Mononuclear cell (primary cell): ENCODE measurements at regions not wholly inside any gene's neighbourhood (a gene's known extent, or its start where the extent isn't known, plus 50 kb on each side); places are given as distances from the start of the nearest gene placed in this dataset.
"Not testable (repeated sequence)": the region's sequence is repeated elsewhere in the genome, so short reads cannot be mapped to it uniquely, and the experiment has no call there.

Source experiments
- H3K27me3 ChIP-seq: 2 replicates; pipeline ENCODE4 v1.6.0; 2011; ENCODE audit warnings: low read length, control low read depth; ENCODE audit not compliant: insufficient read depth
- H3K4me1 ChIP-seq: 2 replicates; pipeline ENCODE4 v1.5.1; 2011; ENCODE audit warnings: mild to moderate bottlenecking, low read length, control low read depth; ENCODE audit not compliant: insufficient read depth
- H3K4me3 ChIP-seq: 2 replicates; pipeline ENCODE4 v1.5.1; 2011; ENCODE audit warnings: mild to moderate bottlenecking, low read length, moderate library complexity
- H3K9me3 ChIP-seq: 2 replicates; pipeline ENCODE4 v1.5.1; 2011; ENCODE audit warnings: low read depth, mild to moderate bottlenecking, control low read depth, low read length

DNA sequence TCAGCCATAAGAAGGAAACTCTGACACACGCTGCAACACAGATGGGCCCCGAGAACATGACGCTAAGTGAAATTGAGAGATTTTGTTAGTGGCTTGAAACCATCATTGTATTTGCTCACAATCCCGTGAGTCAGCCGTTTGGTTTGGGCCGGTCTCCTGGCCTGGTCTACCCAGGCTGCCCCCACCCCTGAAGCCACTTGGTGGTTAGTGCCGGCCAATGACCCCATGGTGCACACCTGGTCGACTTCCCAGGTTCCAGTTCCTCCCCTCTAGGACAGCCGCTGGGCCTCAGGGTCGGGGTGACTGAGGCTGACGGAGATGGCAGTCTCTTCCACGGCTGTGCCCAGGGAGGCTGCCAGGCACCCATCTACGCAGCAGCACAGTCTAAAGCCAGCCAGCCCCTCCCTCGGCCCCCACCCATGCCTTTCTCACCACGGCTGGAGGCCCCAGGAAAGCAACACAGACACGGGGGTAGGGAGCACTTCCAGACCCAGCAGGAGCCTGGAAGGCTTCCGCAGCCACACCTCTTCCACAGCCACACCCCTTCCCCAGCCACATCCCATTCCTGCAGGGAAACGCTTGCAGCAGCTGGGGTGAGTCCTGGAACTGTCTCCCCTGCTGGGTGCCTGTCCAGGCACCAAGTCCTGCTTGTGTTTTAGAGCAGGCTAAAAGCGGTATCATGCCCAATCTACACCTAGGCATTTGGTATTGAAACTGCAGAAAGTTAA lies 5413.2 kb upstream of the TPTE start:
- not testable (repeated sequence) for H3K4me1 ChIP-seq, H3K27me3 ChIP-seq, H3K9me3 ChIP-seq, H3K4me3 ChIP-seq

DNA sequence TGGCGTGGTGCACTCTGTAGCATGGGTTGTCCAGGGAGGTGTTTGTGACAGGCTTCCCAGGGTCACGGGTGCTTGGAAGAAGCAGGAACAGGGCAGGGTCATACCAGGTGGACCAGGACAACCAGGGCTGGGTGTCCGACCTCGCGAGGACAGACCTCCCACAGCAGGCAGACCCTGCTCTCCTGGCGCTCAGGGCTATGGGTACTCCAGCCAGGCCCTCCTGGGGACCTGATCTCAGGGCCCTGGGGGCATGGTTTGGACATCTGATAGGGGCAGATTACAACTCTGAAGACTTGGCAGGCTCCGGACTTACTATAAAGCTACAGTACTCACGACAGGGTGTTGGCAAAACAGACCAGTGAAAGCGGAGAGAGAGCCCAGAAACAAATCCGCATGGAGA lies 5410.2 kb upstream of the TPTE start:
- H3K27me3 ChIP-seq, H3K9me3 ChIP-seq, H3K4me3 ChIP-seq, H3K4me1 ChIP-seq: not testable (repeated sequence)

DNA sequence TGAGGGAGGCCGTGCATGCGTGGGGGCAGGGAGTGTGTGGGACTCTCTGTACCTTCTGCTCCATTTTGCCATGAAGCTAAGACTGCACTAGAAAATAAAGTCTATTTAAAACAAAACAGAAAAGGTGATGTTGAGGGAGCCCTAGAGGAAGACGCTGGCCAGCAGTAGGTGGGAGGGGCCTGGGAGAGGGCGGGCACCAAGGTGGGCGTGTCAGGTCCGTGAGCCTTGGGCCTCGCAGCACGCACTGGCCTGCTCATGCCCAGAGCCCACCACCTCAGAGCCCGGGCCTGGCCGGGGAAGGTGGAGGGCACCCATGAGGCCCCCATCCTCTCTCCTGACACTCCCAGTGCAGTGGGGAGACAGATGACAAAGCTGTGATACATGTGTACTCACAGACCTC lies 5408.3 kb upstream of the TPTE start:
- H3K27me3 ChIP-seq, H3K4me1 ChIP-seq, H3K9me3 ChIP-seq, H3K4me3 ChIP-seq: not testable (repeated sequence)

DNA sequence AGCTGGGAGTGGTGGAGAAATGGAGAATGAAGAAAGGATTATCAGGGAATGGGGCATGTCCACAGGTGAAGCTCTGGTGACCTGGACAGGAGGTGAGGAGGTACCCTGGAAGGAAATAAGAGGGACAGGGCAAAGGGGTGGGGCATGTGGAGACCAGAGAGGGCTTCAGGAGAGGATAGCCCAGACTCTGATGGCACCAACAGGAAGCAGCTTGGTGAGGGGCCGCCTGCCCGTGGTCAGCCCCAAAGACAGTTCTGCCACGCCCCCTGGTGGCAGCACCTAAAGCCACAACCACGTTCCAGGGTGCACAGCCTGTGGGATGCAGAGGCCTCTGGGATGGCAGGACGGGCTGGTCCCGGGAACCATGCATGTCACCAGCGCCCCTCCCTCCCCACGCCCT lies 5406.9 kb upstream of the TPTE start:
- not testable (repeated sequence) for H3K4me3 ChIP-seq, H3K27me3 ChIP-seq, H3K4me1 ChIP-seq, H3K9me3 ChIP-seq

DNA sequence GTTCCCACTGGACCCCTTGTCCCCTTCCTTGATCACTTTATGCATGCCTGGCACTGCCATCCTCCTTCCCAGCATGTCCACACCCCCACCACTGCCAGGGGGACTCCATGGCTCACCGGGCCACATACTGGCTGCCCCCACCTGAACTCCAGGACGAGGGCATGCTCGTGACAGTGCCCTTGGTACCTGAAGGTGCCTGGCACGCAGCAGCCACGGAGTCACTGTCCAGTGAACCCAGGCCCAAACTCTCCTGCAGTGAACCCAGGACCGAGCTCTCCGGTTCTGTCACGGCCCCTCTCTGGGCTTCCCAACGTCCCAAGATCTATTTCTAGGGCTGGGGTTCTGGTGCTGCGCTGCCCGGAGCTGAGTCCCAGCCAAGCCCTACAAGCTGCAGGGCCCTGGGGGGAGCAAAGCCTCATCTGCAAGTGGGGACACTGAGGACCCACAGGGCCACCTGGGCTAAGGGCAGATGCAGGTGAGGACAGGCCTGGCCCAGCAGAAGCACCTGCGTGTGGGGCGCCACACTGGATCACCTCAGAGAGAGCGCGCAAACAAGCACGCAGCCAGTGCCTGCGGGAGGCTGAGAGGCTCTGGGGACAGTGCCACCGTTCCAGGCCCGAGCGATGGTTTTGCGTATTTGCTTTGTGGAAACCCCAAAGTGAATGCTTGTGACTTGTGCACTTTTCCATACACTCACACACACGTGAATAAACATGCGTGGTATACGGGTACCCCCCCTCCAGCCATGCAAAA lies 5406.3 kb upstream of the TPTE start:
- H3K4me3 ChIP-seq, H3K9me3 ChIP-seq, H3K27me3 ChIP-seq, H3K4me1 ChIP-seq: not testable (repeated sequence)

DNA sequence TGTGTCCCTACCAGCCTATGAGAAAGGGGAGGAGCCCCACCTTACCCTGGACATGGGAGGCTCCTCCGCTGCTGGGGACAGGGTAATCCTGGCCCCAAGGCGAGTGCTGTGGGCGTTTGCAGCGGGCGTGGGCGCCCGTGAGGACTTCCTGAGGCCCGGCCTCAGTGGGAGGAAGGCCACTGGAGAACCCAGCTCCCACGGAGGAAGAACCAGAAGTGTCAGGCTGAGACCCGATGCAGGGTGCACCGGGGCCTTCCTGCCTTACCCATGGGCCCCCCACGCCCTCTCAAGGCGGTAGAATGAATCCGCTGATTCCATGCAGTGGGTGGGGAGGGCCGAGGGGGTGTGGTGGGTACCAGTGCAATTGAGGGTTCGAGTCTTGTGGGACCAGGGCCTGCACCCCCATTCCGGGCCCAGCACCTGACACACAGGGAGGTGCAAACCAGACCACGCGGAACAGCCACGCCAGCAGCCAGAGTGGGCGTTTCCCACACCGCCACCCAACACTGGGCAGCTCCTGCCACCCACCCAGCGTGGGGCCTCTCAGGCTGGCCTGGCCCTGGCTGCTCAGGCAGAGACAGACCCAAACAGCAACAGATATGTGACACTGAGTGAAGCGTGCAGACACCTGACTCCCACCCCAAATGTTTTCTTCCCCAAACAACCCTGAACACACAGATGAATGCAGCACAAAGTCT lies 5405.6 kb upstream of the TPTE start:
- H3K4me3 ChIP-seq, H3K27me3 ChIP-seq, H3K4me1 ChIP-seq, H3K9me3 ChIP-seq: not testable (repeated sequence)

DNA sequence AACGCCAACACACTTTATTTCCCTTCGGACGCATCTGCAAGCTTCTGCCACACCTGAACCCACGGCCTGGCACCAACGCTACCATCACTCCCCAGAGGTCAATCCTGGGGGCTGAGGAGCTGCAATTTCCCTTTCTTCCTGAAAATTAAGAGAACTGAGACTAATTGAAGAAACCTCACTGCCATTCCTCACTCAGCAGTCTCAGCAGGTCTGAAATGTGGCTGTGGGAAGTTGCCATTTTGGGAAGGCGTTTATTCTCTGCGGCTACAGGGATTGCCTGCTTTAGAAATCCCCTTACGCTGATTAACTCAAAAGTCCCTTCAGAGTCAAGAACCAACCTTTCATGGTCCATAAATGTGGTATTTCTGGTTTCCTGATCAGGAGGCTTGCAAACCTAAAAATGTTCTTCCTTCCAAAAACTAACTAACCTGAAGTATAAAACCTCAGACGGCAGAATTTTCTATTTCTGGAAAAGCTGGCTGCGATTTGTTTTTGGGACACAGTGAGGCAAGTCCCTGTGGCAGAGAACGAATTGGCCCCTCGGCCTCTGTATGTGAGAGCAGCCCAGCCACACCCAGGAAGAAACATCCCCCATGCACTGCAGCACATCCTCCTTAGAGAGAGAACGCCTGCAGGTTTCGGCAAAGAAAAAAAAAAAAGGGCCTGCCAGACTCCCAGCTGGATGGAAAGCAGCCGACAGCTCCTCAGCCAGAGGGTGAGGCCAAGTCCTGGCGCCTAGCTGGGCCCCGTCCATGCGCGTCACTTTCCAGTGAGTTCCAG lies 5404.8 kb upstream of the TPTE start:
- not testable (repeated sequence) for H3K4me1 ChIP-seq, H3K9me3 ChIP-seq, H3K27me3 ChIP-seq, H3K4me3 ChIP-seq

DNA sequence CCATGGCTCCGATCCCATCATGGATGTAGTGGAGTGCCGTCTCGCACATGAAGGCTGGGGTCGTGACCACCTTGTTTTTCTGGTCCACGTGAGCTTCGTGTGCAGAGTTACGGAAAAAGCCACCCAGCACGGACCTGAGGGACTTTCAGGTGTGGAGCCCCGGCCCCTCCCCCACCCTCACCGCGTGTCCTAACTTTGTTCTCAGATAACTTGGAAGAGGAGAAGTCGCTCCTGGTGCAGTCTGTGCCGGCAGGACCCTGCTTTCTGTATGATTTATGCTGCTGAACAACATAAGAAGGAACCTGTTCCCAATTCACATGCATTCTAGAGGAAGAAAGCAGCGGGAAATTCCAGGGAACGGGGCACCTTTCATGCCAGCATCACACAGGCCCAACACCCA lies 5404.2 kb upstream of the TPTE start:
- not testable (repeated sequence) for H3K4me1 ChIP-seq, H3K4me3 ChIP-seq, H3K9me3 ChIP-seq, H3K27me3 ChIP-seq

DNA sequence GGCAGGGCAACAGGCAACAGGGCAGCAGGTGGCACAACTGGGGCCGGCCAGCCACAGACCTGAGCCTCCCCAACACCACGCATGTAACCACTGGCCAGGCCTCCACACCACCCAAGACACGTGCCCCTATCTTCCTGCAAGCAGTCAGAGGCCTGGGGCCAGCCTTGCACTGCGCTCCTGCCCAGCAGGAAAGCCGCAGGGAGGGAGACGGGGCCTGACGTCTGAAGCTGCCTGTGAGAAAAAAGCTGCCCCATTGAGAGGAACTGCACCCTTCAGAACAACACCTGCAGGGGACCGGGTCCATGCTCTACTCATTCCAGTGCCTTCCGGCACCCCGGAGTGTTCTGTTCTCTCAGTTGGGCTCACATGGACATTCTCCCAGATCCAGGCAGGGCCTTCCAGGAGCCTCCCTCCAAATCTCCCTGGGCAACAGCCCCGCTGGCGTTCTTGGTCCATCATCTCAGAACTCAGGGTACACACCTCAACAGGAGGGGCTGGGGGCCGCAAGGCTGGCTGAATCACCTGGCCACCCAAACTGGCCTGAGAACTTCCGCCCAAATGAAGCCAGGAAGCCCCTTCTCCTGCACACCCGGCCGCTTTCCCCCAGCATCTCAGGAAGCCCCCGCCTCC lies 5403.6 kb upstream of the TPTE start:
- not testable (repeated sequence) for H3K9me3 ChIP-seq, H3K4me1 ChIP-seq, H3K4me3 ChIP-seq, H3K27me3 ChIP-seq

DNA sequence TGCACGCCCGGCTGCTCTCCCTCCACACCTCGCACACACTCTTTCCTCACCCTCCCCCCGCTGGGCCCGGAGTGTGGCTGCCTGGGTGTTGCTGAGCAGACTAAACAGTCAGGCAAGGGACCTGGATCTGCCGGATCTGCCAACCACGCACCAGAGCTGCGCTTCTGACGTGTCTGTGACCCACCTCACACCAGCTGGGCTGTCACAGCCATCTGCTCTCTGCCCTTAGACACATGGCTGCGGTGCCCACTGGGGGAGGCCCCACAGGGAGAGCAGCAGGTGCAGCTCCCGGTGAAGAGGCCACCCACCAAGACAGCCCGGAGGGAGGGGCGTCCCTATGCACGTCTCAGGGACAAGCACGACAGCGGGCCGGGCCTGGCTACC lies 5403.1 kb upstream of the TPTE start:
- not testable (repeated sequence) for H3K4me3 ChIP-seq, H3K27me3 ChIP-seq

DNA sequence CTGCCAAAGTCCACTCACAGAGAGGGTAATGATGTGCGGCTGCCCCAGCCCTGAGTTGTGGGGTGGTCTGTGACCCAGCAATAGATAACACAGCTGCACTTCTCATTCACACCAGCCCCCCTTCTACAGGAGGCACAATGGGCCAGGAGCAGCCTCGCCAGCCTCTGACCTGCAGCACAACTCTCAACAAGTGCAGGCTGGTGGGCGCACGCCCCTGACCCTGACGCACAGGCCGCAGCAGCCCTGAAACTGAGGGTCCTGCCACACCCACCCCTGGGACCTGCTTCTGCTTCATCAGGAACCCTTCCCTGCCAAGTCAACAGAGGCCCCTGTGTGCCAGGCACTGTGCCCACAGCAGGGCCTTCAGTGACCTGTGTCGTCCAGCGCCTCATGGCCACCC lies 5402.2 kb upstream of the TPTE start:
- H3K27me3 ChIP-seq, H3K4me3 ChIP-seq, H3K9me3 ChIP-seq, H3K4me1 ChIP-seq: not testable (repeated sequence)

More for the DNA sequence above, 5403.1 kb upstream of the TPTE start:
- not testable (repeated sequence) for H3K4me1 ChIP-seq, H3K9me3 ChIP-seq

DNA sequence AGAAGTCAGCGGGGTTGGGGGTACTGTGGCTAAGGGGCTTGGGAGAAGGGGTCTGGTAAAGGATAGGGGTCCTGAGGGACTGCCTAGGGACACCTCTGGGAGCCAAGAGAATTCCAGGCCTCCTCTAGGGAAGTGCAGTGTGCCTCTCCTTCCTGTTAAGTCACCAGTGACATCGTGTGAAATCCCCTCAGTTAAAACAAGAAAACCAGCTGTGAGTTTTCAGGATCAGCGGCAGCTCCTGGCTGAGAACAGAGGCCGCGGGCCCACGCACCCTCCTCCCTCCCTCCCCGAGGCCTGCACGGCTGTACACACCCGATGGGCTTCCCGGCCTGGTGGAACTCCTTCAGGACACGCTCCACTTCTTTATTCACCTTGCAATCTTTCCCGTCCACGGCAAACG lies 5400.0 kb upstream of the TPTE start:
- not testable (repeated sequence) for H3K4me1 ChIP-seq, H3K27me3 ChIP-seq, H3K9me3 ChIP-seq, H3K4me3 ChIP-seq

DNA sequence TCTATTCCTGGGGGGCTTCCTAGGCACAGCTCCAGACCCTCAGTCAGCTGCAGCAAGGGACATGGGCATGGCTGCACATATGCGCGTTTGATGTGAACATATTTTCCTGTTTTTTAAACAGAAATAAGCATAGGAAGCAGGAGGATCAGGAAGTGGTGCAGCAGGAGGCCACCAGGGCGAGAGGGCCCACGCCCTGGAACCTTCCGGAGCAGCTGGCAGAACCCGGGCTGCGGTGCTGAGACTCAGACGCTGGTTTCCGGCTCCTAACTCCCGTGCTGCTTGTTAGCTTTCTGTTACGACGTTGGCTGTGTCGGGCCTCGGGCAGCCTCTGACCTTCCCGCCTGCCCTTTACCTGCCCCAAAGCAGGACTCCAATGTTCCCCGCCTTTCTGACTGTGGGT lies 5399.5 kb upstream of the TPTE start:
- not testable (repeated sequence) for H3K27me3 ChIP-seq, H3K9me3 ChIP-seq, H3K4me3 ChIP-seq, H3K4me1 ChIP-seq

DNA sequence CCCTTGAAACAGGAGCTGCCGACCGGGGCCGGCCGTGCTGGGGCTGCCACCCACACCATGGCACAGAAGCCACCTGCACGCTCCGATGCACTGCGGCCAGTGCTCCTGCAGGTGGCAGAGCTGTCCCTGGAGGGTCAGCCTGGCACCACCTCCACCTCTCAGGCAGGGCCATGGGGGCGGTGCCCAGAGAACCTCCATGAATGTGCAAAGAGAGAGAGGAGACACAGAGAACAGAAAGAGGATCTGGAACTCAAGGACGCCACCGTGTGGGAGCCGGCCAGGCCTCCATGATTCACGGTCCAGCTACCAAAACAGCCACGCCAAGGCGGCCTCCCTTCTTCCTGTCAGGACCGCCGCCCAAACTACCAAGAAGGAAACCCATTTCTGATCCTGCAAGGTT lies 5397.7 kb upstream of the TPTE start:
- not testable (repeated sequence) for H3K9me3 ChIP-seq, H3K4me3 ChIP-seq, H3K27me3 ChIP-seq

DNA sequence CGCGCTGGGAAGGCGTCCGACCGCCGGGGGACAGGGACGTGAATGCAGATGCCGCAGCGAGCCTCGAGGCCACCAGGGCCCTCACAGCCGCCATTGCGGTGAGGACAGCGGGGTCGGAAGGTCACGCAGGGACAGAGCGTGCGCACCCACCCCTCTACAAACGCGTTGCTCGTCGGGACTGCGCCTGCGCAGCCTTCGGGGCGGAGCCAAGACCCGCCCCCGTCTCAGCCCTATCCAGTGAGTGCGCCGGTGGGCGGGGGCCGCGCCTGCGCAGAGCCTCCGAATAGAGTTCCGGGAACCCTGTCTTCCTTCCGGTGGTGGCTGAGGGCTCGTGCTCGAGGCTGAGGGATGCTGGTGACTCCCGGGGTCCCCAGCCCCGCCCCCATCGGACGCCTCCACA lies 5393.1 kb upstream of the TPTE start:
- H3K4me3 ChIP-seq, result peak overlapping the region; percentile 33
- H3K27me3 ChIP-seq, H3K4me1 ChIP-seq, H3K9me3 ChIP-seq: not testable (repeated sequence)

More for the DNA sequence above, 5397.7 kb upstream of the TPTE start:
- not testable (repeated sequence) for H3K4me1 ChIP-seq
